ENCODE measurements at regions not wholly inside any gene's neighbourhood (a gene's known extent, or its start where the extent isn't known, plus 50 kb on each side); places are given as distances from the start of the nearest gene placed in this dataset.

GRCh38 chr7:91554883-91555282 lies 290.6 kb downstream of the FZD1 start:
- no peaks in the 10 kb centered on the region for H3K9me3 ChIP-seq (ENCODE audit: low read depth)
- H3K27me3 ChIP-seq (replicated peaks; ENCODE audit: insufficient read depth): no peaks in the 10 kb centered on the region
- H3K79me2 ChIP-seq (ENCODE audit: insufficient read depth): no peaks in the 10 kb centered on the region
- in situ Hi-C loops (cut with MboI): no loop called here
- no peak overlapping the region for H3K27ac ChIP-seq
- no peak overlapping the region for H3K4me2 ChIP-seq (ENCODE audit: unreplicated experiment)
- no peak for DNase-seq
- H3K36me3 ChIP-seq (ENCODE audit: low read depth): no peaks in the 10 kb centered on the region
- 0 out of 2 replicates have a peak, but pooled peaks cover 8% of the 10 kb centered on the region for H3F3A ChIP-seq (ENCODE audit: insufficient read depth)
- peaks cover 27% of the 10 kb centered on the region for H3K4me1 ChIP-seq (ENCODE audit: insufficient read depth)
- no peak overlapping the region for H3K9ac ChIP-seq
- H3K4me3 ChIP-seq: no peak overlapping the region
- TF ChIP-seq EZH2phosphoT487 (IDR thresholded peaks at IDR 0.05; ENCODE audit: insufficient read depth, low read depth): no peak
- no peak for TF ChIP-seq EZH2 (IDR thresholded peaks at IDR 0.05; ENCODE audit: insufficient read depth, poor library complexity, severe bottlenecking)
- 84 to 86% methylated on average over 6 of the region's 6 CpGs for WGBS, 2 experiments (ENCODE audit: low coverage in 1 of 2, low lambda C conversion rate in 2 of 2, missing lambda C conversion rate in 2 of 2)
- H2AFZ ChIP-seq: no peak overlapping the region
- no peaks in the 10 kb centered on the region for H4K20me1 ChIP-seq (ENCODE audit: insufficient read depth)
- no peaks in the 10 kb centered on the region for H3K9me2 ChIP-seq (ENCODE audit: insufficient read depth)

DNA sequence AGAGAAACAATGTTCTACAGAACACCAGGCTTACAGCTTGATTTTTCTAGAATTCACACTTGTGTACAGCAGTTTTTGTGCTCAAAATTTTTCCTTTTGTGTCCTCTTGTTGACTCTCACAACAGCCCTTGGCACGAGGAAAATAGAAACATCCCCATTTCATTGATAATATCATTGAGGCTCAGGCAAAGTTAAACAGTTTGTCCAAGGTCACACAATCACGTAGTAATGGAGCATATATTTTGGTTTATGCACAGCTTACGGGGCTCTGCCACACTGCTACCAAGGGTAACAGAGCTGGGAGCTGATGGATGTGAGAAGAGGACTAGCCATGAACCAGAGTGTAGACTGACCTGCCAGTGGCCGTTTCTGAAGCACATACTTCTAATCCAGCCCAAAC lies 292.0 kb downstream of the FZD1 start:
- Histone ChIP-seq H3K4me1 (ENCODE audit: insufficient read depth) (peaks cover 20% of the 10 kb centered on the region), H3K27ac (no peak overlapping the region), H3K9me2 (ENCODE audit: insufficient read depth) (no peaks in the 10 kb centered on the region), H3K4me2 (ENCODE audit: unreplicated experiment) (no peak overlapping the region), H3K4me3 (no peak overlapping the region), H2AFZ (no peak overlapping the region), H3K9ac (no peak overlapping the region), H3F3A (ENCODE audit: insufficient read depth) (0 out of 2 replicates have a peak, but pooled peaks cover 5% of the 10 kb centered on the region), H3K36me3 (ENCODE audit: low read depth) (no peaks in the 10 kb centered on the region), H4K20me1 (ENCODE audit: insufficient read depth) (no peaks in the 10 kb centered on the region), H3K27me3 (replicated peaks; ENCODE audit: insufficient read depth) (no peaks in the 10 kb centered on the region), H3K79me2 (ENCODE audit: insufficient read depth) (no peaks in the 10 kb centered on the region), H3K9me3 (ENCODE audit: low read depth) (no peaks in the 10 kb centered on the region)
- TF ChIP-seq EZH2 (IDR thresholded peaks at IDR 0.05; ENCODE audit: insufficient read depth, poor library complexity, severe bottlenecking) (no peak), EZH2phosphoT487 (IDR thresholded peaks at IDR 0.05; ENCODE audit: insufficient read depth, low read depth) (no peak)
- WGBS, 2 experiments (ENCODE audit: low coverage in 1 of 2, low lambda C conversion rate in 2 of 2, missing lambda C conversion rate in 2 of 2): 74 to 79% methylated on average over 4 of the region's 4 CpGs
- no peak for DNase-seq
- in situ Hi-C loops (cut with MboI): no loop called here

DNA sequence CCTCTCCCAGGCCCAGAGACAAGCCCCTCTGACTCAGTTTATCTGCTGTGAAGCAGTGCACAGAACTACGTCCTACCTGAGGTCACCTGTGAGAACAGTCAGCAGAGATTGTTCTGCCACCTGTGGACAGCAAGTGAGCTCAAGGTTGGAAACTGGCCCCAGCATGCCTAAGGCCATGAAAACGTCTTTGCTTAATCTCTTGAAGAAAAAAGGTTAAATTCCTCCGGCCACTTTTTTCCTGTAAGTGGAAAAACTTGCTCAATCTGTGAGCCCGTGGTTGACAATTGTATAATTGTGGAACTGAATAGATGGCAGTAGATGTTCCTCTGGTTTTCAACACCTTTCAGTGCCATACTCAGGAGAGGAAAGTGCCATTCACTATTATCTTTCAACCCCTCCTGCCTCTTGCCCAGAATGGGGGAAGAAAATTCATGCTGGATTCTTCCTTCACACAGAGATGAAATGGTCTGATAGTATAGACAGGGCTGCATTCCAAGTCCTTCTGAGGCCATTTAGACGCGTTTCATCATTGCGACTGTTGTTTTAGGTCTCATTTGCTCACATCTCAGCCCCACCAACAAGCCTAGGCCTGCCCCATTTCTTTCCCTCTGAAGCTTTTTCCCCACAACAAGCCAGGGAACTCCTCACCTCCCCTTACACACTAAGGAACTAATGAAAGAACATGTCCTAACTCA lies 292.9 kb downstream of the FZD1 start:
- Histone ChIP-seq H3K27me3 (replicated peaks; ENCODE audit: insufficient read depth) (no peaks in the 10 kb centered on the region), H3K9ac (peak overlapping the region; percentile 16; the same call in 1 of the 2 replicates), H3K27ac (peak overlapping the region; percentile 66), H3K79me2 (ENCODE audit: insufficient read depth) (no peaks in the 10 kb centered on the region), H2AFZ (peak overlapping the region; percentile 23; the same call in 1 of the 2 replicates), H4K20me1 (ENCODE audit: insufficient read depth) (no peaks in the 10 kb centered on the region), H3K4me3 (no peak overlapping the region), H3K36me3 (ENCODE audit: low read depth) (no peaks in the 10 kb centered on the region), H3K9me3 (ENCODE audit: low read depth) (no peaks in the 10 kb centered on the region), H3K9me2 (ENCODE audit: insufficient read depth) (no peaks in the 10 kb centered on the region), H3K4me1 (ENCODE audit: insufficient read depth) (peaks cover 13% of the 10 kb centered on the region), H3F3A (ENCODE audit: insufficient read depth) (no peaks in the 10 kb centered on the region), H3K4me2 (ENCODE audit: unreplicated experiment) (peak overlapping the region; percentile 6)
- in situ Hi-C loops (cut with MboI): no loop called here
- TF ChIP-seq EZH2phosphoT487 (IDR thresholded peaks at IDR 0.05; ENCODE audit: insufficient read depth, low read depth) (no peak), EZH2 (IDR thresholded peaks at IDR 0.05; ENCODE audit: insufficient read depth, poor library complexity, severe bottlenecking) (no peak)
- 72 to 79% methylated on average over 7 of the region's 7 CpGs for WGBS, 2 experiments (ENCODE audit: low coverage in 1 of 2, low lambda C conversion rate in 2 of 2, missing lambda C conversion rate in 2 of 2)
- no peak for DNase-seq

- WGBS, 2 experiments (ENCODE audit: low coverage in 1 of 2, low lambda C conversion rate in 2 of 2, missing lambda C conversion rate in 2 of 2): 31 to 36% methylated on average over 8 of the region's 8 CpGs
- Histone ChIP-seq H3K9me3 (ENCODE audit: low read depth) (no peaks in the 10 kb centered on the region), H3K9me2 (ENCODE audit: insufficient read depth) (no peaks in the 10 kb centered on the region), H3K4me2 (ENCODE audit: unreplicated experiment) (peak overlapping the region; percentile 6), H3F3A (ENCODE audit: insufficient read depth) (no peaks in the 10 kb centered on the region), H3K9ac (peak overlapping the region; percentile 16; the same call in 1 of the 2 replicates), H3K27ac (peak overlapping the region; percentile 66), H3K27me3 (replicated peaks; ENCODE audit: insufficient read depth) (no peaks in the 10 kb centered on the region), H3K4me3 (no peak overlapping the region), H3K79me2 (ENCODE audit: insufficient read depth) (no peaks in the 10 kb centered on the region), H4K20me1 (ENCODE audit: insufficient read depth) (no peaks in the 10 kb centered on the region), H3K4me1 (ENCODE audit: insufficient read depth) (peaks cover 13% of the 10 kb centered on the region), H3K36me3 (ENCODE audit: low read depth) (no peaks in the 10 kb centered on the region), H2AFZ (peak overlapping the region; percentile 50; the same call in 1 of the 2 replicates)
- TF ChIP-seq EZH2phosphoT487 (IDR thresholded peaks at IDR 0.05; ENCODE audit: insufficient read depth, low read depth) (no peak), EZH2 (IDR thresholded peaks at IDR 0.05; ENCODE audit: insufficient read depth, poor library complexity, severe bottlenecking) (no peak)
- peak; percentile 92 for DNase-seq
- in situ Hi-C loops (cut with MboI): no loop called here
Observed at GRCh38 chr7:91557789-91558404, 293.7 kb downstream of the FZD1 start.

Measured in GM23248 (cell line).